ENCODE measurements at regions not wholly inside any gene's neighbourhood (a gene's known extent, or its start where the extent isn't known, plus 50 kb on each side); places are given as distances from the start of the nearest gene placed in this dataset.

DNA sequence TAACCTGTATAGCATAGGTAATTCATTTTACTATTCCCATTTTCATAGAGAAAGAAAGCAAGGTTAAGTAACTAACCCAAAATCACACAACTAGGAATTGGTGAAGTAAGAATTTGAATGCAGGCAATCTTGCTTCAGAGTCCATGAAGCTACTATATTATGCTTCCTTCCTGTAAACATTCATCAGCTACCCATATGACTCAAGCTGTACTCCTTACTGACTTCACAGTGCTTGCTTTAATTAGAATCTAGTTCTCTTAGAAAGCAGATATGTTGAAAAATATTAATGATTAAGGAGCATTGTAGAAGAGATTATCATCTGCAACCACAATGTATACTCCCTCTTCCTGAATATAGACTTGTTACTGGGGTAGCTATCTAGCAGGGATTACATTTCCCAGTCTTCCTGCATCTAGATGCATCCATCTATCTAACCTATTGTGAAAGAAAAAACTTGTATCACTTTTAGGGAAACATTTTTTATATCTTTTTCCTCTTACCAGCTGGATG, 961.6 kb upstream of the CHAC2 start:
- no peak for DNase-seq

- DNase-seq = no peak
Measured at GRCh38 chr2:52794581-52794980, 973.0 kb upstream of the CHAC2 start.

DNA sequence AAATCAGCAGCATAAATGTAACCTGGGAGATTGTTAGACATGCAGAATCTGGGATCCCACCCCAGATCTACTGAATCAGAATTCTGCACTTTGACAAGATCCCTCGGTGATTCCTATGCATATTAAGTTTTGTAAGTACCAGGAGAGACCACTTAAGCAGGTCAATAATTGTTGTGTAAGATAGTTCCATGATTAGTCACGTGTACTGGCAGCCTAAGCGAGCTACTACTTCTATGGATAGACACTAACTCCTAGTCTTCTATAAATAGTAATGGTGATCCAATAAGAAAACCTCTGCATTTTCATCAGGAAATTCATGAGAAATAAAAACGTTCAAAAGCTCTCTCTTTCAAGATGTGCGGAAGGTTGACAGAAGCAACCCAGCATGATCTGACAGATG, 988.2 kb upstream of the CHAC2 start:
- DNase-seq = no peak

DNA sequence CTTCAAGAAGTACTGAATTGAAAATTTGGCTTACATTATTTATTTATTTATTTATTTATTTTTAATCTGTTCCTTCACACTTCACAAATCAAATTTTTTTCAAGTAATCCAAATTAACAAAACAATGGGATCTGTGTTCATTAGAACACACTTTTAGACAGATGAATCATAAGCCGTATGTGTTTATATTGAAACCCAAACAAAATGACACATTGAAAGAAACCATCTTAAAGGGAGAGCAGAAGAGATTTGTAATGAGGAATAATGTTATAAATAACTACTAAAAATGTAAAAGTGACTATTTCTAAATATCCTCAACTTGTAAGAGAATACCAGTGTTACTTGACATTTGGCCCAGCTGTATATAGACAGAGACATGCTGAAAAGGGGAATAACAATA, 991.0 kb upstream of the CHAC2 start:
- no peak for DNase-seq

DNA sequence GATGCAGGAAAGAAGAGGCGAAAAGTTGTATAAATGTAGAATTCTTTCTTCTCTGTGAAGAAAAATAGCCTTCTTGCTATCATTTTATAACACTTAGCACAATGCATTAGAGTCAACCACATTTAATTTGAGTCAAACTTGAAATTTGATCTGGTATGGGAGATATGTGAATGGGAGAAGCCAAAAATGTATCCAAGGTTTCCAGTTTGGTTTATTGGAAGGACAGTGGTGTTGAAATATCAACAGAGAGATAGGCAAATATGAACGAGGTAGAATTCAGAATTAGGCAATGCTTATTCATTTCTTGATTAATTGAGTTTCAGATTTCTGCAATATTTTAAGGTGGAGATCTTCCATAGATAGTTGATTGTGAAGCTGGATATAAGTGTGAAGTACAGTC, 991.9 kb upstream of the CHAC2 start:
- DNase-seq = no peak

DNA sequence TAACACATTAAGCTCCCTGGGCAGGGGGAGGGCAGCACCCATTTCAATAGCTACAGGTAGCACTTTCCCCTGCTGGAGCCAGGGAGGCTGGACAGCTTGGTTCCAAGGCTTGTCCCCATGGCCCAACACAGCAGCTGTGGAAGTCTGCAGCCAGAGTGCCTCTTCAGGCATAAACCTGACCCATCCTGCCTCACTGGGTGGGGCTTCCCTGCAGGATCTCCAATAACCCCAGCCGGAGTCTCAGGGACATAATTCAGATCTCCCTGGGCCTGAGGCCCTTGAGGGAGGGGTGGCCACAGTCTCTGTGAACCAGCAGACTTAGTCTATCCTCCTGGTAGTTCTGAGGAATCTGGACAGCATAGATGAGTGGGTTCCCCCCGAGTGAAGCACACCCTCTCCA, 1001.9 kb upstream of the CHAC2 start:
- no peak for DNase-seq

DNA sequence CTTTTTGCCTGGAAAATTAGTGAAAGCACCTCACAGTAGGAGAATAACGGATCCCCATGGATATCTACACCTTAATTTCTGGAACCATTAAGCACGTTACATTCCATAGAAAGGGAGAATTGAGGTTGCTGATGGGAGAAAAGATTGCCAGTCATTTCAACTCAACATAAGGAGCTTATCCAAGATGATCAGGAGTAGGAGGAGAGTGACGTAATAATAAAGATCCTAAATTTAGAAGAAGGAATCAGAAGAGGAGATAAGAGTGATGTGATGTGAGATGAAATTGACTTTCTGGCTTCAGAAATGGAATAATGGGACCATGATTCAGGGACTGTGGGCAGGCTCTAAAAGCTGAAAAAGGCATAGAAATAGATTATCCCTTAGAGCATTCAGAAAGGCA, 1017.8 kb upstream of the CHAC2 start:
- no peak for DNase-seq

DNA sequence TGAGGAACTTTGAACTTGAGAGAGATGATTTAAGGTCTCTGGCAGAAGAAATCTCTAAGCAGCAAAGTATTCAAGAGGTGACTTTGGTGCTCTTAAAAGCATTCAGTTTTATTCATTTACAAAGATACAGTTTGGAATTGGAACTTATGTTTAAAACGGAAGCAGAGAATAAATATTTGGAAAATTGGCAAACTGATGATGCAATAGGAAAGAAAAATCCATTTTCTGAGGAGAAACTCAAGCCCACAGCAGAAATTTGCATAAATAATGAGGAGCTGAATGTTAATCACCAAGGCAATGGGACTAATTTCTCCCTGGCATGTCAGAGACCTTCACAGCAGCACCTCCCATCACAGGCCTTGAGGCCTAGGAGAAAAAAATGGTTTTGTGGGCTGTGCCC, 1022.5 kb upstream of the CHAC2 start:
- DNase-seq = no peak

DNA sequence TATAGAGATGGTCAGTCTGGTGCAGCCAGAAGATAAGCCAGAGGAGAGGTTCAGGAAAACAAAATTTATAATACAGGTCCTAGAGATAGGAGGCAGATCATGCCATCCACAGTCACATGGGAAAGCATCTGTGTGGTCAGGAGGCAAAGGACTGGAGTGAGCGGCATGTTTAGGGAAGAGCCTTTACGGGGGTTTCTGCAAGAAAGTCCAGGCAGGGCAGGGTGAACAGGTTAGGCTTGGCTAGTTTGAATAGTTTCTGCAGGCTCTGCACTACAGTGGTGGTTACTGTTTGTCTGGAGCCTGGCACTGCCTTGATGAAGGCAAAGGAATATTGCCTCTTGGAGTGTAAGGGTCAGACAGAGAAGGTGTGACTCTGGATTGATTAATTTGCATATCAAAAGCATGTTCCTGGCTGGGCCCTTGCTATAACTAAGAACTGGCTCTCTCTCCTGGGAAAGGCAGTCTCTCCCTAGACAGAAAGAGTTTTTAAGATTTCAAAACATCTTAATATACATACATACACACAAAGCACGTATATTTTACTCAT, 1034.7 kb upstream of the CHAC2 start:
- no peak for DNase-seq

DNA sequence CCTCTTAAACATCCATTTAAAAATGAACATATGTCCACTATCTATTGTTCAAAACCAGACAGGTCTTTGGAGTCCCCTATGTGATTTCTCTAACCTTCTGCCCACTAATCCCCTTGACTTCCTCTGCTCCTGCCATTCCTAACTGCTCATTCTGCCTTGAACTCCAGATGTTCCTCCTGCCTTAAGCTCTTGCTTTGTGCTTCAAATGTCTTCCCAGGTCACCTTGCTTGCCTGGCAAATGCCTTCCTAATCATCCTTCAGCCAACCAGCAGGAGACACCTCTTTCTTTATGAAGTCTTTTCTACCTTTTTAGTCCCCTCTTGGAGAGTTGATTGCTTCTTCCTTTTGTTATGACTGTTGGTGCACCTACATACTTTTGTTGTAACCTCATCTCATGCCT, 1043.0 kb upstream of the CHAC2 start:
- DNase-seq = no peak

DNA sequence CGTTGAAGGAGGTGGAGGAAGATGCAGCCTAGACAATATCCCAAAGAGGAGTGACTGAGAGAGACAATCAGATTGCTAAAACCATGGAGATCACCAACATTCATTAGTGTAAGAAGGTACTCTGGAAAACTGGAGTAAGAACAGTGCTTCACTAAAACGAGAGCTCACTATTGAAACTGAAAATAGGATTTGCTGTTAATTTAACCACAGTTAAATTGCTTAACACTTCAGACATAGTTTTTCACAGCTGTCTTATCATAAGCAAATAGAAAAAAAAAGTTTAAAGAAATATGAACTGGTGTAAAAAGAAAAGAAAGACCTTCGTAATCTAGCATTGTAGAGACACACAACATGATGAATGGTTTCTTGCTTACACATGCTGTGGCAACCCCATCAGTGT, 1049.8 kb upstream of the CHAC2 start:
- DNase-seq = no peak

GRCh38 chr2:52710810-52711618, 1056.6 kb upstream of the CHAC2 start:
- no peak for DNase-seq

DNA sequence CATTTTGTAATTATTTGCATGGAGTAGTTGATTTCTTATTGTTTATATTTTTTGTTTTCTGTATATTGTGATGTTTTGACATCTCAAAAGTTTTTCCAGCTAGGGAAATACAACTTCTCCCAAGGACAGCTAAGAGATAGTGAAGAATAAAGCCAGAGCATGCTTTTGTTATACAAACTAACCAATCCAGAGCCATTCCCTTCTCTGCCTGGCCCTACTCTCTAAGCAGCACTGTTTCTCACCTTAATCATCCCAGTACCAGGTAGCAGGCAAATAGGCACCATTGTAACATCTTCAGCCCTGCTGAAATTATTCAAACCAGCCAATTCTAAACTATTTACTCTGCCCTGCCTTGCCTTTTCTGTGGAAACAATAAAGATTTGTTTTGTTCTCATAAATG, 1063.4 kb upstream of the CHAC2 start:
- DNase-seq = no peak

- DNase-seq = no peak
Measured at GRCh38 chr2:52703004-52703403, 1064.6 kb upstream of the CHAC2 start.

DNA sequence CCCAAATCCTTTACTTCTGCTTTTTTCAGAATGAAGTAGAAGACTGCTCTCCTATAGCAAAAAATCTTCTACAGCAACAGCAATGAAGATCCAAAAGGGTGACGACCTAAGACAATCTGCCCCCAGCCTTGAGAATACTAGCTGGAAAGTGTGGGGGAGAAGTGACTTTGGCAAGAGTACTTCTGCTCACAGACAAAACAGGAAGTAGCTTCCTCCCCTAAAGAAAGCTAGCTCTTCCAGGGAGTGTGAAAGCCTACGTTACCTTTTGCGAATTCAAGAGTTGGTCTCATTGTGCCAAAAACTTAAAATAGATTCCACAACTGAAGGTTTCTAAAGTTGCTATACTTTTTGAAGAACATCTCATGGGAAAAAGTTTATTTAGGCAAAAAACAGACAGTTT, 1069.2 kb upstream of the CHAC2 start:
- DNase-seq = no peak

DNA sequence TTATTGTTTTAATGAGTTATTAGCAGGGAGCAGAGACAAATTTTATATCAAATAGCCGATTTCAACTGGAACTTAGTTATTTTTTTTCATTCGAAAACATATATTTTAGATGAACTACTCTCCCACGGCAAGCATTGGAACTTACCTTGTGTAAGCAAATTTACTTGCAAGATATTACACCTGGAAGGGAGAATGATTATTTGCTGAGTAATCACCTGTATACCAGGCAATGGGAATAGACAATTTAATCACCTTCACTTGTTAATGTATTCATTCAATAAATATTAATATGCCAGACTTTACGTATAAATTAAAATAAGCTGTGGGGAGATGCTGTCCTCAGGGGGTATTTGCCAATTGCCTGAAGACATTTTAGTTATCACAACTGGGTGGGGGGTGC, 1069.9 kb upstream of the CHAC2 start:
- no peak for DNase-seq

DNA sequence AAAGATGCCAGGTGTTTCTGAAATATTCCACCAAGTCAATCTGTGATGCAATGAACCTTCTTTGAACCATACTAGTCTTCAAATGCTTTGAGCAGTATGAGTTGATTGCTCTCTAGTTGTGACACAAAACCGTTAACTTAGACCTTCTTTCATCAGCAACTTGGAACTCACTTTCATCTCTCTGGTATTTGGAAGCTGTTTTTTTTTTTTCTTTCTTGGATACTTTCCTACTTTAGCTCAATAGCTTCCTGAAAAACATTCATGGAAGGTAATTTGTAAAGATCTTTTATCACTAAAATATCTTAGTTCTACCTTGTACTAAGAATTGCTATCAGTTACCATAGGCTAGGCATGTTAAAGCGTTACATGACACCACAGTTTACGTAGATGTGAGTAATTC, 1071.9 kb upstream of the CHAC2 start:
- no peak for DNase-seq

- no peak for DNase-seq
Measured at GRCh38 chr2:52686935-52687334, 1080.7 kb upstream of the CHAC2 start.

GRCh38 chr2:52676056-52676455, 1091.5 kb upstream of the CHAC2 start:
- no peak for DNase-seq

DNA sequence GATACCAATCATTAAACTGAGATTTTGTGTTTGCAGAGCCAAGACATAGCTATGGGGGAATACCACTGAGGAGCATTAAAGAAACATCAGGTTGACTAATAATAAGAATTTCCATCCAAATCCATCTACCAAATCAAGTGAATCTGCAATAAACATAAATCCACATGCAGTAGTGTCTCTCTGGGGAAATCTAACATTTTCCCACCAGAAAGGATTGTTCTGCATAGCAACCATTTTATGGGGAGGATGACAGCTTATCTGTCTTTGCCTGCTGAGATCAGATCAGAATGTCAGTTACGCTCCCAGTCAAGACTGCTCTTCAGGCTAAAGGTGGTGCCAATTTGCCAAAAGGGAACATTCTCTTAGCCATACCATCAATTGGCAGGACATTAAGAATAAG, 1098.9 kb upstream of the CHAC2 start:
- no peak for DNase-seq

DNA sequence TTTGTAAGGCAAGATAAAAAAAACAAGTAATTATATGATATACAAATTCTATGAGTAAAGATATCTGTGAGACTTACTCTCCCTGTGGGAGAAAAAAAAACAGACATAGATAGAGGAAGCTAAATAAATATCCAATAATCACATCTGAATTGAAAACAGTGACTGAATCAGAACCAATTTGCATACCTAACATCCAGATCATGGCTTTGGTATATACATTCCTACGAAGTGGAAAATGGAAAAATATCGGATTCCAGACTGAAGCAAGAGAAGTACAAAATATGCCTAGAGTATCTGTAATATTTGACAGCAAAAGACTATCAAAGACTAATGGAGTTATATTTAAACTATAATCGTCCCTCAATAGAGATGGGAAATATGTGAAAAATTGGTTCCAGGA, 1108.1 kb upstream of the CHAC2 start:
- DNase-seq = no peak

DNA sequence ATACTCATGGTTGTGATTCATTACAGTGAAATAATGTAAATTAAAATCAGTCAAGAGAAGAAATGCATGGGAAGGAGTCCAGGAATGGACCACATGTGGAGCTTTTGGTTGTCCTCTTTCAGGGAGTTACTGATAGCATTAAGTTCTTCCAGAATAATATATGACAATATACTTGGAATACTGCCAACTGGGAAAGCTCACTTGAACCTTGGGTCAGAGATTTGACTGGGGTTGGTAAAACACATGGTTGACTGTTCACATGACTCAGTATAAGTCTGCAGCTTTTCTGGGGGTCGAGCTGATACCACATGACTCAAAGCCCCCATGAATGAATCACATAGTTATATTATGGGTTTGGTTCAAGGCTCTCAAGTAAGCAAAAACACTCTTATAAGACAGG, 1109.0 kb upstream of the CHAC2 start:
- DNase-seq = no peak

GRCh38 chr2:52639692-52640091, 1127.9 kb upstream of the CHAC2 start:
- no peak for DNase-seq

- DNase-seq = no peak
Measured at GRCh38 chr2:52632543-52632942, 1135.1 kb upstream of the CHAC2 start.

- DNase-seq = no peak
Measured at GRCh38 chr2:52629944-52630343, 1137.7 kb upstream of the CHAC2 start.
